NCI-H1048 (cell line): ENCODE measurements at regions not wholly inside any gene's neighbourhood (a gene's known extent, or its start where the extent isn't known, plus 50 kb on each side); places are given as distances from the start of the nearest gene placed in this dataset.
A peak's percentile ranks its signal among the peaks of the same experiment; 100 is the strongest.
"Not testable (repeated sequence)": the region's sequence is repeated elsewhere in the genome, so short reads cannot be mapped to it uniquely, and the experiment has no call there.

Experiments
- DNase-seq: peaks from one replicate; lab custom pipeline; 2025; lab: John Stamatoyannopoulos, UW

DNA sequence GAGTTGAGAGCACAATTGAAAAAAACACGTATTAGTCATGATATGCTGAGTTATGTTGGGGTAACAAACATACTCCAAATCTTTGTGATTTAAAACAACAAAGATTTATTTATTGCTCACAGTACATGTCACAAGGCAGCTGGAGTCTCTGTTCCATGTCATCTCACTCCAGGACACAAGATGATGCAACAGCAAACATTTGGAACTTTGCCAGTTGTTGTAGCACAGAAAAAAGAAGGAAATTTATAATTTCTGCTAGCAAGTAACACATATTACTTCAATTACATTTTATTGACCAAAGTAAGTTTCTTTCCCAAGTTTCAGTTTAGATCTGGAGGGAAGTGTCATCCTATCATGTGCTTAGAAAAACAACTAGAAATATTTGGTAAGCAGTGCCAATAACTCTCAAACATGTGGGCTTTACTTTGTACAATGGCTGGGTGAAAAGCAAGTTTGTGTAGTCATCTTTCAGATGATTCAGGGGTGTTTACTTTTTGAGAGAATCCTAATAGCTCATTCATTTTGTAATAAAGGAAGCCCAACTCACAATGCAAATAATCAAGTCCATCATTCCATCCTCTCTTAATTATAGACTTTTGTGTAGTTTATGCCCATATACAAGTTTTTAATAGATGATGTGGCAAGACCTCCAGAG is 452.3 kb downstream of the ZIC3 start:
- no peak for DNase-seq

- no peak for DNase-seq
Measured at GRCh38 chrX:138020941-138021340, 455.0 kb downstream of the ZIC3 start.

DNA sequence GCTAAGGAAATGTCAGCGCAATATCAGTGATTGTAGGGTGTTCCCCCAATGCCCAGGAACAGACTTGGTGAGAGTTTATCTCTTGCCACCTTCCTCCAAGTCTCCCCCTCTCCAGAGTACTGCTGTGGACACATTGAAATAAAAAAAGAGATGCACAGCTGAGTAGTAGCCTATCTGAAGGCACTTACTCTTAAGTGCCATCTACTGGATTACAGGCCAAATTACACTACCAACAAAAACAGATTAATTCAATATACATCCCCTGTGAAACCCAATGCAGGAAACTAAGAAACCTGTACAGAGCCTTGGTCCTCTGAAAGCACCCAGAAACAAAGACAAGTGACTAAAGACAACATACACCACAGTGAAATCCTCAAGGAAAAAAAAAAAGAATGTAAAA is 460.3 kb downstream of the ZIC3 start:
- DNase-seq: no peak

DNA sequence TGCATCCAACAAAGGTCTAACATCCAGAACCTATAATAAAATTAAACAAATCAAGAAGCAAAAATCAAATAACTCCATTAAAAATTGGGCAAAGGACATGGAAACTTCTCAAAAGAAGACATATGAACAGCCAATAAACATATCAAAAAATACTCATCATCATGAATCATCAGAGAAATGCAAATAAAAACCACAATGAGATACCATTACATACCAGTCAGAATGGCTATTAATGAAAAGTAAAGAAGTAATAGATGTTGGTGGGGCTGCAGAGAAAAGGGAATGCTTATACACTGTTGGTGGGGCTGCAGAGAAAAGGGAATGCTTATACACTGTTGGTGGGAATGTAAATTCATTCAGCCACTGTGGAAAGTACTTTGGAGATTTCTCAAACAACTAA is 465.8 kb downstream of the ZIC3 start:
- no peak for DNase-seq

- no peak for DNase-seq
Measured at GRCh38 chrX:138034136-138034535, 468.2 kb downstream of the ZIC3 start.

GRCh38 chrX:138037548-138037947 is 471.6 kb downstream of the ZIC3 start:
- DNase-seq: no peak

- DNase-seq: no peak
Measured at GRCh38 chrX:138057883-138058282, 492.0 kb downstream of the ZIC3 start.

DNA sequence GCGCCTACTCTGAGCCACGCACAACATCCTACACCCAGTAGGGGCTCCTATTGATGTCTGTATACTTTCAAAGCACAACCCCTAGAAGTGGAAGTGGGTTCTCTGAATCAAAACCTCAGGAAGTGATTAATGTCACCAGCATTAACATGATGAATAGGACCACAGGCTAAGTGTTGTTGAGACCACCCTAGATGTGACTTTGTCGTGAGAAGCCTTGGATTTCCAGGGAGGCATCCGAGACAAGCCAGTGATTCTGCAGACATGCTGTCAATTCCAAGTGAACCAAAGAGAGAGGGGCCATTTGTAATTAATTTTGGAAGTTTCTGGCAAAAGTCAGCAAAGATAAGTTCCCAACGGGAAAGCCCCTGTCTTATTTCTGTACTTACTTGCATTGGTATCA is 493.0 kb downstream of the ZIC3 start:
- DNase-seq: no peak

- DNase-seq: no peak
Measured at GRCh38 chrX:138067415-138067814, 501.5 kb downstream of the ZIC3 start.

DNA sequence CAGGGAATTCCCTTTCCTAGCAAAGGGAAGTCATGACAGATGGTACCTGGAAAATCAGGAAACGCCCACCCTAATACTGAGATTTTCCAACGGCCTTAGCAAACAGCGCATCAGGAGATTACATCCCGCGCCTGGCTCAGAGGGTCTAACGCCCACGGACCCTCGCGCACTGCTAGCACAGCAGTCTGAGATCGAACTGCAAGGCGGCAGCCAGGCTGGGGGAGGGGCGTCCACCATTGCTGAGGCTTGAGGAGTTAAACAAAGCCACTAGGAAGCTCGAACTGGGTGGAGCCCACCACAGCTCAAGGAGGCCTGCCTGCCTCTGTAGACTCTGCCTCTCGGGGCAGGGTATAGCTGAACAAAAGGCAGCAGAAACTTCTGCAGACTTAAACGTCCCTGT is 507.7 kb downstream of the ZIC3 start:
- no peak for DNase-seq

GRCh38 chrX:138082251-138082650 is 516.3 kb downstream of the ZIC3 start:
- DNase-seq: no peak

- DNase-seq: no peak
Measured at GRCh38 chrX:138082896-138083295, 517.0 kb downstream of the ZIC3 start.

GRCh38 chrX:138110910-138111309 is 545.0 kb downstream of the ZIC3 start:
- not testable (repeated sequence) for DNase-seq

- no peak for DNase-seq
Measured at GRCh38 chrX:138127314-138127713, 561.4 kb downstream of the ZIC3 start.

DNA sequence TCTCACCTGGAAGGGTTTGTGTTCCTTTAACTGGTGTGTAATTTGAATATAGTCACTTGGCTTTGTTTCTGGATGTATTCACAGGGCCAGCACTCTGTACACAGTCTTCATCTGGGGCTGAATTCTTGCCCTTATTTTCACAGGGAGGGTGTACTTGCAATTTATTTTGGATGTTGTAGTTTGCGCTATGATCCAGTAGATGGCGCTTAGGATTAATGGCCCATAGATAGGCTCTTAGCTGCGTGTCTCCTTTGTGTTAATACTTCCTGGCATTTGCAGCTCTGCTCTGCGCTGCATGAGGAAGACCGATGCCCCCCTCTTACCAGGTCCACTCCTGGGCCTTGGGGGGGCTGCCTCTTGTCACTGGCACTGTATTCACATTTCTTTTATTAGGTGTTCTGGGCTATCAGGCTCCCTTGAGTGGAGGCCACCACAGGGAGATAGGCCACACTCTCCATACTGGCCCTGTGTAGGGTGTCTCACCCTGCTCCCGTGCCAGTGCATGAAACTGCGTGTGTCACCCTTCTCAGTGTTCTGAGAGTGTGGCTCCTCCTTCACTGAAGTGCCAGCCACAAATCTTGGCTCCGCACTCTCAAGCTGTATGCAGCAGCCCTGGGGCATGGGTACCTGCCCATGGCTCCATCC is 562.2 kb downstream of the ZIC3 start:
- peak; percentile 9 for DNase-seq

GRCh38 chrX:138150709-138151108 is 560.8 kb downstream of the FGF13 start:
- no peak for DNase-seq

- DNase-seq: no peak
Measured at GRCh38 chrX:138157850-138158249, 553.7 kb downstream of the FGF13 start.

- no peak for DNase-seq
Measured at GRCh38 chrX:138191998-138192397, 519.5 kb downstream of the FGF13 start.

DNA sequence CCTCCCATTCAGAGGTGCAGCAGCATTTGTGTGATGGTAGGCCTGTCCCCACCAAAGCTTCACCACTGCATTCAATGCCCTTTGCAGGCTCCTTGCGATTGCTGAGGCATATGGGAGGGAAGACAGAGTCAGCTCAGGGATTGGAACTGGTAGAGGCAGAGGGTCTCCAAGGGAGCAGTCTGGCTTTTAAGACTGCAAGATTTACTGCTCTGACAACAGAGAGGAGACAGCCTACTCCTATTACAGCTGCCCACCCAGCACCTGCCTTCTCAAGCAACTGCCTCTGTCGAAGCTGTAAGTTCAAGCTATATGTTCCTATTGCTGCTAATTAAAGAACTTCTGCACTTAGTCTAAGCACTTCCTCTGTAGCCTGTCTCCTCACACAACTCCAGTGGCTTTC is 481.8 kb downstream of the FGF13 start:
- DNase-seq: no peak

DNA sequence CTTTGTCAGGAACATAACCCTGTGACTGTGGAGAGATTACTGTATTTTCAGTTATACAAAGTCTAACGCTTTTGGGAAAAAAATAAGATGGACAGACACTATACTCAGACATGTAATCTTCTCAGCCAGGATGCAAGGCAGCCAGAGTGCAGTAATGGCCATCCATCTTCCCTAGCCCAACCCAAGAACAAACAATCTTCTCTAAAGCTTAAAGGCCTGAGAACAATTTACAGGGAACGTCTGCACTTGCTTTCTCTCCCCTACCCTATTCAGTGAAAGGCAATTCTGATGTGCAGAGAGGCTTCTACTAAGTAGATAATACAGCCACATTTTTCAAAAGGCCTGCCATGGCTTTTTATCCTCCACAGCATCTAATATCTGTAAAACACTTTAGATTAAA is 471.3 kb downstream of the FGF13 start:
- no peak for DNase-seq

DNA sequence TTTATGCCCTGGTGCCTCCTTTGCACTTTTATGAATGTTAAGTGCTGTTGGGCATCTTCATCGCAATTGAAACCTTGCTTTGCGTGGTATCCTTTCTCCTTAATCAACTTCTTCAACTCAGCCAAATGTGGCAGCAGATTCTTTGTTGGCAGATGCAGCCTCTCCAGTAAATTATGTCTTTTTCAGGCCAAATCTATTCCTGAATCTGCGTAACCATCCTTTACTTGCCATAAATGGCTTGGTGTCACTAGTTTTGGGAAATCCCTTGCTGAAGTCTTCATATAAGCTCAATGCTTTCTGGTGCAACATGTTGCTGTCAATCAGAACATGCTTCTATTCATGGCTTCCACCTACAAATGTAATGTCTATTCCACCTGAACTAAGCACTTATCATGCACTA is 457.5 kb downstream of the FGF13 start:
- DNase-seq: no peak

GRCh38 chrX:138255373-138255772 is 456.1 kb downstream of the FGF13 start:
- no peak for DNase-seq

GRCh38 chrX:138264095-138264494 is 447.4 kb downstream of the FGF13 start:
- not testable (repeated sequence) for DNase-seq

GRCh38 chrX:138270931-138271330 is 440.6 kb downstream of the FGF13 start:
- no peak for DNase-seq
